K562 (cell line): ENCODE measurements at regions not wholly inside any gene's neighbourhood (a gene's known extent, or its start where the extent isn't known, plus 50 kb on each side); places are given as distances from the start of the nearest gene placed in this dataset.

Experiments used
- ATAC-seq: fragments of 200-7000 bp; cut with Tn5 transposase; 3 replicates; pipeline ENCODE4 v1.9.1; 2020; ENCODE audit warnings: moderate library complexity
- BruUV-seq: library from RNA; stranded (reverse); fragments of 400-500 nt; replicated peaks from 2 replicates; lab custom pipeline; 2021; lab: Mats Ljungman, UMichigan
- CTCF ChIA-PET: fragments of 300-600 bp; formaldehyde crosslinking; extraction: SDS; loops from one replicate; lab custom pipeline; 2021; ENCODE audit warnings: low intra/inter-chr PET ratio; lab: Yijun Ruan, JAX
- POLR2A ChIA-PET: fragments of 300-600, 350-650 bp; sonication (Branson Sonifier 250); formaldehyde crosslinking; extraction: SDS; loops from one replicate; lab custom pipeline; 2021; ENCODE audit warnings: antibody characterized with exemption, inconsistent platforms; lab: Yijun Ruan, JAX
- DNase-seq, 4 experiments: peaks; one replicate each; pipeline versions ENCODE4 v3.0.0 to v3.0.0-alpha.2; 2011 to 2018; ENCODE audit warnings: low spot score in 3 of 4, mixed read lengths in 3 of 4; ENCODE audit errors: extremely low read depth in 1 of 4
- FAIRE-seq: peaks from 2 replicates; lab custom pipeline; 2011; peaks lifted over from hg19 to GRCh38; lab: Jason Lieb, UNC
- H2AFZ ChIP-seq: 2 replicates; pipeline ENCODE4 v1.6.0; 2011; ENCODE audit warnings: low read depth, low read length, control low read depth, inconsistent platforms
- H3K27ac ChIP-seq: fragments of 200-600 bp; 3 replicates; pipeline ENCODE4 v1.8.0; 2011; ENCODE audit warnings: low read depth, mild to moderate bottlenecking, control low read depth, inconsistent platforms, low read length, moderate library complexity, mixed read lengths; ENCODE audit errors: extremely low read depth
- H3K27me3 ChIP-seq, 2 experiments: fragments of 300-600 bp in 1 of 2; 2 replicates in 1 of 2; 3 replicates in 1 of 2; pipeline versions ENCODE4 v1.6.0 to v1.8.0; 2011; ENCODE audit warnings: inconsistent platforms in 2 of 2, low read length in 2 of 2, mild to moderate bottlenecking in 1 of 2, mixed read lengths in 1 of 2, moderate library complexity in 1 of 2; ENCODE audit not compliant: control insufficient read depth in 2 of 2, insufficient read depth in 2 of 2
- H3K36me3 ChIP-seq: fragments of 300-600 bp; 3 replicates; pipeline ENCODE4 v1.8.0; 2011; ENCODE audit warnings: mild to moderate bottlenecking, low read length, inconsistent platforms; ENCODE audit not compliant: control insufficient read depth, insufficient read depth
- H3K4me1 ChIP-seq, 2 experiments: fragments of 200-600 bp in 1 of 2; replicated peaks in 1 of 2; 2 replicates in 1 of 2; 3 replicates in 1 of 2; pipeline versions ENCODE4 v1.5.1 to v1.8.0; 2011; ENCODE audit warnings: inconsistent platforms in 2 of 2, low read length in 2 of 2, mild to moderate bottlenecking in 1 of 2, mixed read lengths in 1 of 2, moderate library complexity in 1 of 2; ENCODE audit not compliant: control insufficient read depth in 2 of 2, insufficient read depth in 2 of 2
- H3K4me2 ChIP-seq: 2 replicates; pipeline ENCODE4 v1.6.1; 2011; ENCODE audit warnings: low read length, control low read depth, inconsistent platforms, mixed read lengths; ENCODE audit not compliant: insufficient read depth
- H3K4me3 ChIP-seq: fragments of 200-600 bp; sonication (generic), shearing (Covaris generic); 2 replicates; pipeline ENCODE4 v1.5.1; 2016; ENCODE audit warnings: control low read depth, inconsistent platforms
- H3K79me2 ChIP-seq: fragments of 200-600 bp; 3 replicates; pipeline ENCODE4 v1.8.0; 2011; ENCODE audit warnings: low read length, inconsistent platforms; ENCODE audit not compliant: control insufficient read depth, insufficient read depth
- H3K9ac ChIP-seq, 2 experiments: 2 replicates each; pipeline versions ENCODE4 v1.6.0 to v1.6.1; 2011; ENCODE audit warnings: low read depth in 2 of 2, low read length in 2 of 2, control low read depth in 1 of 2, inconsistent platforms in 1 of 2, mild to moderate bottlenecking in 1 of 2, mixed read lengths in 1 of 2; ENCODE audit not compliant: insufficient read depth in 1 of 2
- H3K9me1 ChIP-seq: one replicate; pipeline ENCODE4 v1.6.0; 2011; ENCODE audit warnings: inconsistent platforms, mild to moderate bottlenecking, low read length, moderate library complexity; ENCODE audit not compliant: control insufficient read depth, insufficient read depth
- H3K9me3 ChIP-seq: replicated peaks from 2 replicates; pipeline ENCODE4 v1.5.1; 2011; ENCODE audit warnings: low read depth, low read length, inconsistent platforms; ENCODE audit not compliant: control insufficient read depth, insufficient read depth
- H4K20me1 ChIP-seq: replicated peaks from 2 replicates; pipeline ENCODE4 v1.6.1; 2011; ENCODE audit warnings: low read length, inconsistent platforms, mixed read lengths; ENCODE audit not compliant: control insufficient read depth, insufficient read depth
- ARID1B ChIP-seq: fragments of 450-650 bp; IDR thresholded peaks from 2 replicates; pipeline ENCODE4 v1.6.1; 2016; ENCODE audit warnings: antibody characterized with exemption, mild to moderate bottlenecking, inconsistent platforms
- CCNT2 ChIP-seq: IDR thresholded peaks from 2 replicates; pipeline ENCODE4 v1.6.1; 2011; ENCODE audit warnings: borderline replicate concordance, low read depth, mild to moderate bottlenecking, moderate library complexity, mixed read lengths, low read length; ENCODE audit not compliant: insufficient read length; ENCODE audit errors: extremely low read depth
- E2F4 ChIP-seq: sonication (generic); formaldehyde crosslinking; IDR thresholded peaks from 2 replicates; pipeline ENCODE4 v1.8.0; 2022; ENCODE audit warnings: mild to moderate bottlenecking, low read depth, missing genetic modification reagents
- FOS ChIP-seq: IDR thresholded peaks from 3 replicates; pipeline ENCODE4 v1.6.1; 2011; ENCODE audit not compliant: insufficient read length; ENCODE audit errors: extremely low read depth
- GABPA ChIP-seq: fragments of 200-800 bp; sonication (Bioruptor generic); conservative IDR thresholded peaks from 2 replicates; pipeline ENCODE4 v1.6.1; 2016; ENCODE audit warnings: low read depth, missing genetic modification characterization, missing compliant biosample characterization
- ID3 ChIP-seq, 2 experiments: fragments of 250-450 bp in 1 of 2; fragments of 450-650 bp in 1 of 2; sonication (Bioruptor Pico) in 1 of 2; IDR thresholded peaks; 2 replicates each; pipeline versions ENCODE4 v1.6.1 to v1.8.0; 2016 to 2021; ENCODE audit warnings: mild to moderate bottlenecking in 2 of 2, moderate library complexity in 2 of 2, missing compliant biosample characterization in 1 of 2, missing genetic modification characterization in 1 of 2
- MNT ChIP-seq, 2 experiments: fragments of 450-650 bp; conservative IDR thresholded peaks; 2 replicates each; pipeline ENCODE4 v1.6.1; 2017; ENCODE audit warnings: mild to moderate bottlenecking in 2 of 2, moderate library complexity in 2 of 2
- THAP12 ChIP-seq: fragments of 250-450 bp; sonication (Bioruptor Pico); IDR thresholded peaks from 2 replicates; pipeline ENCODE4 v1.9.0; 2021; ENCODE audit warnings: mild to moderate bottlenecking, inconsistent platforms
- ZNF165 ChIP-seq: fragments of 250-450 bp; sonication (Bioruptor Pico); IDR thresholded peaks from 2 replicates; pipeline ENCODE4 v1.4.0; 2020; ENCODE audit warnings: borderline replicate concordance
- ZNF232 ChIP-seq: sonication (generic); formaldehyde crosslinking; IDR thresholded peaks from 2 replicates; pipeline ENCODE4 v1.8.0; 2022; ENCODE audit warnings: mild to moderate bottlenecking, missing genetic modification reagents
- ZNF586 ChIP-seq: fragments of 450-650 bp; formaldehyde crosslinking; conservative IDR thresholded peaks from 2 replicates; pipeline ENCODE4 v1.4.0; 2020; ENCODE audit warnings: mild to moderate bottlenecking, moderate library complexity
- ZNF740 ChIP-seq, 3 experiments: fragments of 200-800 bp in 1 of 3; sonication (Bioruptor generic) in 1 of 3; sonication (generic) in 1 of 3; formaldehyde crosslinking in 1 of 3; IDR thresholded peaks; 2 replicates each; pipeline versions ENCODE4 v1.6.1 to v1.8.0; 2016 to 2022; ENCODE audit warnings: mild to moderate bottlenecking in 2 of 3, missing compliant biosample characterization in 2 of 3, missing genetic modification characterization in 2 of 3, missing genetic modification reagents in 1 of 3
- WGBS: fragments of 100-300 bp; shearing (Covaris generic); methylation state at CpG from one replicate; pipeline ENCODE4 v1.1.6; 2016; ENCODE audit warnings: low coverage, mixed read lengths; ENCODE audit not compliant: insufficient coverage; ENCODE audit errors: missing lambda C conversion rate; 5-methylcytosine and 5-hydroxymethylcytosine counted together
- in situ Hi-C: fragments of 300-500 bp; cut with MboI; formaldehyde crosslinking; loops from 4 replicates; pipeline ENCODE4 v1.15.0; 2018; ENCODE audit warnings: inconsistent platforms, mixed read lengths
- intact Hi-C: fragments of 100-400 bp; cut with micrococcal nuclease; formaldehyde crosslinking; loops from 2 replicates; pipeline ENCODE4 v1.14.2; 2022

GRCh38 chr2:240319221-240319854 is 116.1 kb upstream of the GPC1 start (continued):
- no peak for TF ChIP-seq ID3 (CRISPR knock-in tag; IDR thresholded peaks at IDR 0.05)
- TF ChIP-seq ID3 (tag; IDR thresholded peaks at IDR 0.05) = no peak
- no peak for TF ChIP-seq ZNF232 (CRISPR knock-in tag)
- TF ChIP-seq E2F4 (CRISPR knock-in tag) = no peak
- no peak for TF ChIP-seq CCNT2
- TF ChIP-seq, all 486 proteins: peak for 0

GRCh38 chr2:240319855-240320203 is 115.6 kb upstream of the GPC1 start:
- 16% methylated on average over 7 of the region's 9 CpGs for WGBS
- Histone ChIP-seq H3K79me2 (no peaks in the 10 kb centered on the region), H3K4me3 (no peak overlapping the region), H3K36me3 (no peaks in the 10 kb centered on the region), H4K20me1 (0 out of 2 replicates have a peak, but pooled peaks cover 3% of the 10 kb centered on the region), H3K27me3 (peaks cover 8 to 49% of the 10 kb centered on the region in 2 experiments; a peak in 4 of 5 replicates), H3K27ac (no peak overlapping the region), H3K9ac (no peak overlapping the region), H3K9me1 (no peaks in the 10 kb centered on the region), H2AFZ (no peak overlapping the region), H3K4me2 (no peak overlapping the region), H3K4me1 (no peaks in the 10 kb centered on the region; a peak in 2 of 5 replicates), H3K9me3 (no peaks in the 10 kb centered on the region)
- BruUV-seq = no TSS peak
- ATAC-seq (no peak), DNase-seq (no peak), FAIRE-seq (no peak)
- intact Hi-C loops = no loop called here
- in situ Hi-C loops = no loop called here
- ChIA-PET POLR2A (interaction anchor here (0.6 to 1.1 kb wide), 2 partner anchors 68 to 112 kb away, joined by 3 to 4 read pairs; no protein-coding TSS in a partner anchor), CTCF (no interaction called here)
- no peak for TF ChIP-seq THAP12
- no peak for TF ChIP-seq MNT (conservative IDR thresholded peaks at IDR 0.05)
- no peak for TF ChIP-seq ZNF740 (CRISPR knock-in tag; IDR thresholded peaks at IDR 0.05)
- TF ChIP-seq ZNF740 (tag; IDR thresholded peaks at IDR 0.05) = no peak
- no peak for TF ChIP-seq FOS
- TF ChIP-seq ZNF165 (CRISPR knock-in tag) = no peak
- TF ChIP-seq GABPA (tag) = no peak
- no peak for TF ChIP-seq ARID1B
- no peak for TF ChIP-seq ZNF586 (CRISPR knock-in tag)
